ENCODE measurements at regions not wholly inside any gene's neighbourhood (a gene's known extent, or its start where the extent isn't known, plus 50 kb on each side); places are given as distances from the start of the nearest gene placed in this dataset.

GRCh38 chr2:223269386-223269785 lies 217.4 kb downstream of the KCNE4 start:
- H3K27me3 ChIP-seq (replicated peaks; ENCODE audit: insufficient read depth), result no peaks in the 10 kb centered on the region
- H3K9me3 ChIP-seq, result no peaks in the 10 kb centered on the region
- no peak for DNase-seq (ENCODE audit: low spot score)
- TF ChIP-seq POLR2AphosphoS5 (IDR thresholded peaks at IDR 0.05), result no peak
- intact Hi-C loops (cut with DNase I), result no loop called here
- 51% methylated on average over 1 of the region's 1 CpG for WGBS
- H3K27ac ChIP-seq, result no peak overlapping the region
- no peak overlapping the region for H3K4me3 ChIP-seq
- no peaks in the 10 kb centered on the region for H3K4me1 ChIP-seq (replicated peaks)
- H3K36me3 ChIP-seq, result no peaks in the 10 kb centered on the region

GRCh38 chr2:223270548-223270947 lies 218.6 kb downstream of the KCNE4 start:
- H3K9me3 ChIP-seq, result no peaks in the 10 kb centered on the region
- DNase-seq (ENCODE audit: low spot score), result no peak
- H3K27me3 ChIP-seq (replicated peaks; ENCODE audit: insufficient read depth), result no peaks in the 10 kb centered on the region
- no peaks in the 10 kb centered on the region for H3K36me3 ChIP-seq
- H3K4me3 ChIP-seq, result no peak overlapping the region
- intact Hi-C loops (cut with DNase I), result no loop called here
- no peaks in the 10 kb centered on the region for H3K4me1 ChIP-seq (replicated peaks)
- TF ChIP-seq POLR2A (IDR thresholded peaks at IDR 0.05) (no peak), CTCF (IDR thresholded peaks at IDR 0.05) (no peak), POLR2AphosphoS5 (IDR thresholded peaks at IDR 0.05) (no peak)
- no peak overlapping the region for H3K27ac ChIP-seq
- 69% methylated on average over 5 of the region's 5 CpGs for WGBS

GRCh38 chr2:223273995-223274394 lies 222.0 kb downstream of the KCNE4 start:
- no peak overlapping the region for H3K4me3 ChIP-seq
- H3K4me1 ChIP-seq (replicated peaks), result no peaks in the 10 kb centered on the region
- H3K27ac ChIP-seq, result no peak overlapping the region
- H3K36me3 ChIP-seq, result no peaks in the 10 kb centered on the region
- no peak for DNase-seq (ENCODE audit: low spot score)
- TF ChIP-seq POLR2A (IDR thresholded peaks at IDR 0.05) (no peak), CTCF (IDR thresholded peaks at IDR 0.05) (no peak), POLR2AphosphoS5 (IDR thresholded peaks at IDR 0.05) (no peak)
- intact Hi-C loops (cut with DNase I), result no loop called here
- no peaks in the 10 kb centered on the region for H3K27me3 ChIP-seq (replicated peaks; ENCODE audit: insufficient read depth)
- no peaks in the 10 kb centered on the region for H3K9me3 ChIP-seq

- Histone ChIP-seq H3K4me3 (no peak overlapping the region), H3K36me3 (no peaks in the 10 kb centered on the region), H3K9me3 (no peaks in the 10 kb centered on the region), H3K4me1 (replicated peaks) (no peaks in the 10 kb centered on the region), H3K27ac (no peak overlapping the region), H3K27me3 (replicated peaks; ENCODE audit: insufficient read depth) (no peaks in the 10 kb centered on the region)
- TF ChIP-seq CTCF (IDR thresholded peaks at IDR 0.05) (no peak), POLR2AphosphoS5 (IDR thresholded peaks at IDR 0.05) (no peak), POLR2A (IDR thresholded peaks at IDR 0.05) (no peak)
- intact Hi-C loops (cut with DNase I), result no loop called here
- no peak for DNase-seq (ENCODE audit: low spot score)
Observed at GRCh38 chr2:223282221-223282620, 230.2 kb downstream of the KCNE4 start.

- Histone ChIP-seq H3K4me1 (replicated peaks) (no peaks in the 10 kb centered on the region), H3K27me3 (replicated peaks; ENCODE audit: insufficient read depth) (no peaks in the 10 kb centered on the region), H3K4me3 (no peak overlapping the region), H3K36me3 (no peaks in the 10 kb centered on the region), H3K9me3 (no peaks in the 10 kb centered on the region), H3K27ac (no peak overlapping the region)
- WGBS, result 61% methylated on average over 2 of the region's 2 CpGs
- TF ChIP-seq CTCF (IDR thresholded peaks at IDR 0.05), result no peak
- no peak for TF ChIP-seq POLR2AphosphoS5 (IDR thresholded peaks at IDR 0.05)
- no peak for TF ChIP-seq POLR2A (IDR thresholded peaks at IDR 0.05)
- intact Hi-C loops (cut with DNase I), result no loop called here
- DNase-seq (ENCODE audit: low spot score), result no peak
Observed at GRCh38 chr2:223283329-223283728, 231.3 kb downstream of the KCNE4 start.
